SK-N-SH (cell line): ENCODE measurements at regions not wholly inside any gene's neighbourhood (a gene's known extent, or its start where the extent isn't known, plus 50 kb on each side); places are given as distances from the start of the nearest gene placed in this dataset.

Experiments
- MXI1 ChIP-seq: IDR thresholded peaks from 2 replicates; pipeline ENCODE4 v1.6.1; 2012; ENCODE audit warnings: mild to moderate bottlenecking, low read depth, low read length, improper control_type of control experiment
- SIN3A ChIP-seq: IDR thresholded peaks from 2 replicates; pipeline ENCODE4 v1.6.1; 2012; ENCODE audit warnings: low read depth, mild to moderate bottlenecking, low read length, moderate library complexity, borderline replicate concordance
- SMC3 ChIP-seq: IDR thresholded peaks from 2 replicates; pipeline ENCODE4 v1.6.1; 2012; ENCODE audit warnings: low read depth, low read length, improper control_type of control experiment
- YY1 ChIP-seq: IDR thresholded peaks from 2 replicates; pipeline ENCODE4 v1.4.0; 2012; ENCODE audit warnings: low read depth, mild to moderate bottlenecking
- TF ChIP-seq, protein P1 (sequence below): fragments of 200-600 bp; sonication (generic); IDR thresholded peaks from 2 replicates; pipeline ENCODE4 v1.6.1; 2017; ENCODE audit warnings: antibody characterized with exemption, mild to moderate bottlenecking, moderate library complexity
- TF ChIP-seq, protein P2 (sequence below): IDR thresholded peaks from 2 replicates; pipeline ENCODE4 v1.4.0; 2012; ENCODE audit warnings: low read depth
- TF ChIP-seq, protein P3 (sequence below): IDR thresholded peaks from 2 replicates; pipeline ENCODE4 v1.6.1; 2012; ENCODE audit warnings: mild to moderate bottlenecking, low read depth, low read length, moderate library complexity
- TF ChIP-seq, protein P4 (sequence below): fragments of 150-350 bp; IDR thresholded peaks from 2 replicates; pipeline ENCODE4 v1.6.1; 2016; ENCODE audit warnings: mild to moderate bottlenecking, low read depth, low read length
- TF ChIP-seq, protein P5 (sequence below): IDR thresholded peaks from 2 replicates; pipeline ENCODE4 v1.4.0; 2012; ENCODE audit warnings: low read depth, borderline replicate concordance

DNA sequence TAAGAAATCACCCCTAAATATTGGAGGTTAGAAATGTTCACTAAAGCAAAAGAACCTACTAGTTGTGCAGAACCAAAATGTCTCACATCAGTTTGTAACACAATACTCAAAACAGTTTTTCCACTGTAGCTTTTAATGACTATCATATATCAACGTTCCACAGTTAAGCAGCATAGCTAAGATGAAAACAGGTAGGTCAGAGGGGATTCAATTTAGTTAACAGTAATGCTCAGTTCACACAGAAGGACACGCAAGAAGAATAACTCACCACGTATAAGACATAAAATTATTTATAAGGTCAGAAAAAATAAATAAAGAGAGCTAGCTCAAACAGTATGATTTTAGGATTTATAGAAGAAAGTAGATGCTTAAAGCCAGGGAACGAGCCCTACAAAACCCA lies 118.9 kb upstream of the CCDC150 start:
- TF ChIP-seq, protein P1, sequence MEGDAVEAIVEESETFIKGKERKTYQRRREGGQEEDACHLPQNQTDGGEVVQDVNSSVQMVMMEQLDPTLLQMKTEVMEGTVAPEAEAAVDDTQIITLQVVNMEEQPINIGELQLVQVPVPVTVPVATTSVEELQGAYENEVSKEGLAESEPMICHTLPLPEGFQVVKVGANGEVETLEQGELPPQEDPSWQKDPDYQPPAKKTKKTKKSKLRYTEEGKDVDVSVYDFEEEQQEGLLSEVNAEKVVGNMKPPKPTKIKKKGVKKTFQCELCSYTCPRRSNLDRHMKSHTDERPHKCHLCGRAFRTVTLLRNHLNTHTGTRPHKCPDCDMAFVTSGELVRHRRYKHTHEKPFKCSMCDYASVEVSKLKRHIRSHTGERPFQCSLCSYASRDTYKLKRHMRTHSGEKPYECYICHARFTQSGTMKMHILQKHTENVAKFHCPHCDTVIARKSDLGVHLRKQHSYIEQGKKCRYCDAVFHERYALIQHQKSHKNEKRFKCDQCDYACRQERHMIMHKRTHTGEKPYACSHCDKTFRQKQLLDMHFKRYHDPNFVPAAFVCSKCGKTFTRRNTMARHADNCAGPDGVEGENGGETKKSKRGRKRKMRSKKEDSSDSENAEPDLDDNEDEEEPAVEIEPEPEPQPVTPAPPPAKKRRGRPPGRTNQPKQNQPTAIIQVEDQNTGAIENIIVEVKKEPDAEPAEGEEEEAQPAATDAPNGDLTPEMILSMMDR = no peak
- TF ChIP-seq YY1 (no peak), MXI1 (no peak), SMC3 (no peak), SIN3A (no peak)
- TF ChIP-seq, protein P2, sequence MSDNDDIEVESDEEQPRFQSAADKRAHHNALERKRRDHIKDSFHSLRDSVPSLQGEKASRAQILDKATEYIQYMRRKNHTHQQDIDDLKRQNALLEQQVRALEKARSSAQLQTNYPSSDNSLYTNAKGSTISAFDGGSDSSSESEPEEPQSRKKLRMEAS = no peak
- TF ChIP-seq, protein P3, sequence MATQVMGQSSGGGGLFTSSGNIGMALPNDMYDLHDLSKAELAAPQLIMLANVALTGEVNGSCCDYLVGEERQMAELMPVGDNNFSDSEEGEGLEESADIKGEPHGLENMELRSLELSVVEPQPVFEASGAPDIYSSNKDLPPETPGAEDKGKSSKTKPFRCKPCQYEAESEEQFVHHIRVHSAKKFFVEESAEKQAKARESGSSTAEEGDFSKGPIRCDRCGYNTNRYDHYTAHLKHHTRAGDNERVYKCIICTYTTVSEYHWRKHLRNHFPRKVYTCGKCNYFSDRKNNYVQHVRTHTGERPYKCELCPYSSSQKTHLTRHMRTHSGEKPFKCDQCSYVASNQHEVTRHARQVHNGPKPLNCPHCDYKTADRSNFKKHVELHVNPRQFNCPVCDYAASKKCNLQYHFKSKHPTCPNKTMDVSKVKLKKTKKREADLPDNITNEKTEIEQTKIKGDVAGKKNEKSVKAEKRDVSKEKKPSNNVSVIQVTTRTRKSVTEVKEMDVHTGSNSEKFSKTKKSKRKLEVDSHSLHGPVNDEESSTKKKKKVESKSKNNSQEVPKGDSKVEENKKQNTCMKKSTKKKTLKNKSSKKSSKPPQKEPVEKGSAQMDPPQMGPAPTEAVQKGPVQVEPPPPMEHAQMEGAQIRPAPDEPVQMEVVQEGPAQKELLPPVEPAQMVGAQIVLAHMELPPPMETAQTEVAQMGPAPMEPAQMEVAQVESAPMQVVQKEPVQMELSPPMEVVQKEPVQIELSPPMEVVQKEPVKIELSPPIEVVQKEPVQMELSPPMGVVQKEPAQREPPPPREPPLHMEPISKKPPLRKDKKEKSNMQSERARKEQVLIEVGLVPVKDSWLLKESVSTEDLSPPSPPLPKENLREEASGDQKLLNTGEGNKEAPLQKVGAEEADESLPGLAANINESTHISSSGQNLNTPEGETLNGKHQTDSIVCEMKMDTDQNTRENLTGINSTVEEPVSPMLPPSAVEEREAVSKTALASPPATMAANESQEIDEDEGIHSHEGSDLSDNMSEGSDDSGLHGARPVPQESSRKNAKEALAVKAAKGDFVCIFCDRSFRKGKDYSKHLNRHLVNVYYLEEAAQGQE = no peak
- TF ChIP-seq, protein P4, sequence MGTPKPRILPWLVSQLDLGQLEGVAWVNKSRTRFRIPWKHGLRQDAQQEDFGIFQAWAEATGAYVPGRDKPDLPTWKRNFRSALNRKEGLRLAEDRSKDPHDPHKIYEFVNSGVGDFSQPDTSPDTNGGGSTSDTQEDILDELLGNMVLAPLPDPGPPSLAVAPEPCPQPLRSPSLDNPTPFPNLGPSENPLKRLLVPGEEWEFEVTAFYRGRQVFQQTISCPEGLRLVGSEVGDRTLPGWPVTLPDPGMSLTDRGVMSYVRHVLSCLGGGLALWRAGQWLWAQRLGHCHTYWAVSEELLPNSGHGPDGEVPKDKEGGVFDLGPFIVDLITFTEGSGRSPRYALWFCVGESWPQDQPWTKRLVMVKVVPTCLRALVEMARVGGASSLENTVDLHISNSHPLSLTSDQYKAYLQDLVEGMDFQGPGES = no peak
- TF ChIP-seq, protein P5, sequence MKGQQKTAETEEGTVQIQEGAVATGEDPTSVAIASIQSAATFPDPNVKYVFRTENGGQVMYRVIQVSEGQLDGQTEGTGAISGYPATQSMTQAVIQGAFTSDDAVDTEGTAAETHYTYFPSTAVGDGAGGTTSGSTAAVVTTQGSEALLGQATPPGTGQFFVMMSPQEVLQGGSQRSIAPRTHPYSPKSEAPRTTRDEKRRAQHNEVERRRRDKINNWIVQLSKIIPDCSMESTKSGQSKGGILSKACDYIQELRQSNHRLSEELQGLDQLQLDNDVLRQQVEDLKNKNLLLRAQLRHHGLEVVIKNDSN = no peak
